H9 (cell line): ENCODE measurements at regions not wholly inside any gene's neighbourhood (a gene's known extent, or its start where the extent isn't known, plus 50 kb on each side); places are given as distances from the start of the nearest gene placed in this dataset.

ENCODE experiments used
- DNase-seq: peaks from one replicate; pipeline ENCODE4 v3.0.0-alpha.2; 2017
- H2AFZ ChIP-seq: one replicate; pipeline ENCODE4 v1.6.1; 2013; ENCODE audit warnings: mild to moderate bottlenecking, low read length, control low read depth, moderate library complexity
- H2AK5ac ChIP-seq: 2 replicates; pipeline ENCODE4 v1.6.1; 2013; ENCODE audit warnings: low read length, control low read depth, mixed read lengths; ENCODE audit not compliant: insufficient read length
- H2BK120ac ChIP-seq: one replicate; pipeline ENCODE4 v1.6.1; 2013; ENCODE audit warnings: low read depth, mild to moderate bottlenecking, low read length, control low read depth, inconsistent platforms; ENCODE audit not compliant: poor library complexity, severe bottlenecking
- H2BK12ac ChIP-seq: 2 replicates; pipeline ENCODE4 v1.6.1; 2013; ENCODE audit warnings: low read length, control low read depth, mixed read lengths, low read depth; ENCODE audit not compliant: insufficient read length
- H2BK15ac ChIP-seq: 2 replicates; pipeline ENCODE4 v1.6.1; 2013; ENCODE audit warnings: low read depth, low read length, control low read depth
- H2BK20ac ChIP-seq: one replicate; pipeline ENCODE4 v1.6.1; 2013; ENCODE audit warnings: low read depth, mild to moderate bottlenecking, low read length, control low read depth, inconsistent platforms; ENCODE audit not compliant: poor library complexity, severe bottlenecking
- H2BK5ac ChIP-seq: 2 replicates; pipeline ENCODE4 v1.6.1; 2013; ENCODE audit warnings: low read length, control low read depth, mixed read lengths; ENCODE audit not compliant: insufficient read length
- H3K14ac ChIP-seq: 2 replicates; pipeline ENCODE4 v1.6.1; 2013; ENCODE audit warnings: low read length, control low read depth; ENCODE audit not compliant: insufficient read depth
- H3K18ac ChIP-seq: 2 replicates; pipeline ENCODE4 v1.6.1; 2013; ENCODE audit warnings: low read depth, mild to moderate bottlenecking, mixed read lengths, low read length, control low read depth; ENCODE audit not compliant: insufficient read length
- H3K23ac ChIP-seq: 2 replicates; pipeline ENCODE4 v1.6.1; 2013; ENCODE audit warnings: low read length, control low read depth, mixed read lengths, low read depth; ENCODE audit not compliant: insufficient read length
- H3K23me2 ChIP-seq: 2 replicates; pipeline ENCODE4 v1.6.1; 2013; ENCODE audit warnings: low read depth, mild to moderate bottlenecking, mixed read lengths, low read length, control low read depth; ENCODE audit not compliant: insufficient read length, poor library complexity, severe bottlenecking
- H3K27ac ChIP-seq: 2 replicates; pipeline ENCODE4 v1.5.1; 2013; ENCODE audit warnings: low read length, control low read depth, mixed read lengths, low read depth; ENCODE audit not compliant: insufficient read length
- H3K27me3 ChIP-seq: 2 replicates; pipeline ENCODE4 v1.6.1; 2013; ENCODE audit warnings: low read length, control low read depth, inconsistent platforms; ENCODE audit not compliant: insufficient read depth
- H3K4ac ChIP-seq: 2 replicates; pipeline ENCODE4 v1.6.1; 2013; ENCODE audit warnings: low read depth, mild to moderate bottlenecking, control low read depth, inconsistent platforms, low read length, moderate library complexity
- H3K4me1 ChIP-seq: 2 replicates; pipeline ENCODE4 v1.6.1; 2013; ENCODE audit warnings: low read length, control low read depth, inconsistent platforms; ENCODE audit not compliant: insufficient read depth
- H3K4me2 ChIP-seq: 2 replicates; pipeline ENCODE4 v1.6.1; 2013; ENCODE audit warnings: low read length, control low read depth, mixed read lengths; ENCODE audit not compliant: insufficient read length, insufficient read depth
- H3K56ac ChIP-seq: 2 replicates; pipeline ENCODE4 v1.6.1; 2013; ENCODE audit warnings: low read depth, mild to moderate bottlenecking, mixed read lengths, low read length, control low read depth; ENCODE audit not compliant: insufficient read length
- H3K79me1 ChIP-seq: 2 replicates; pipeline ENCODE4 v1.6.1; 2013; ENCODE audit warnings: low read depth, mild to moderate bottlenecking, moderate library complexity, low read length, control low read depth, inconsistent platforms; ENCODE audit not compliant: insufficient read depth, poor library complexity, severe bottlenecking
- H3K79me2 ChIP-seq: 2 replicates; pipeline ENCODE4 v1.6.1; 2013; ENCODE audit warnings: low read length, control low read depth, inconsistent platforms; ENCODE audit not compliant: insufficient read depth
- H3K9ac ChIP-seq: 2 replicates; pipeline ENCODE4 v1.6.1; 2013; ENCODE audit warnings: low read length, control low read depth, mixed read lengths; ENCODE audit not compliant: insufficient read length; ENCODE audit errors: extremely low read depth
- H3K9me3 ChIP-seq: one replicate; pipeline ENCODE4 v1.6.1; 2013; ENCODE audit warnings: low read depth, low read length, inconsistent platforms; ENCODE audit not compliant: control insufficient read depth
- H3T11ph ChIP-seq: one replicate; pipeline ENCODE4 v1.6.1; 2013; ENCODE audit warnings: mild to moderate bottlenecking, low read length, control low read depth, inconsistent platforms
- H4K20me1 ChIP-seq: one replicate; pipeline ENCODE4 v1.6.1; 2013; ENCODE audit not compliant: control insufficient read depth, insufficient read length, insufficient read depth
- H4K5ac ChIP-seq: 2 replicates; pipeline ENCODE4 v1.6.1; 2013; ENCODE audit warnings: low read depth, mild to moderate bottlenecking, mixed read lengths, low read length, control low read depth; ENCODE audit not compliant: insufficient read length
- H4K8ac ChIP-seq: replicated peaks from 2 replicates; pipeline ENCODE4 v1.6.1; 2013; ENCODE audit warnings: low read length, control low read depth, mixed read lengths, low read depth; ENCODE audit not compliant: insufficient read length
- H4K91ac ChIP-seq: 2 replicates; pipeline ENCODE4 v1.6.1; 2013; ENCODE audit warnings: low read depth, mild to moderate bottlenecking, moderate library complexity, mixed read lengths, low read length, control low read depth; ENCODE audit not compliant: insufficient read length
- H3K27ac Mint-ChIP-seq, 3 experiments: 2 replicates in 2 of 3; 3 replicates in 1 of 3; pipeline ENCODE4 v1.8.0; 2020 to 2021; ENCODE audit warnings: mixed read lengths in 3 of 3, mild to moderate bottlenecking in 1 of 3, moderate library complexity in 1 of 3
- H3K27me3 Mint-ChIP-seq: 2 replicates; pipeline ENCODE4 v1.8.0; 2021; ENCODE audit warnings: low read depth, mild to moderate bottlenecking, moderate library complexity, mixed read lengths
- H3K36me3 Mint-ChIP-seq, 3 experiments: 2 replicates in 2 of 3; 3 replicates in 1 of 3; pipeline ENCODE4 v1.8.0; 2020 to 2021; ENCODE audit warnings: low read depth in 3 of 3, mixed read lengths in 3 of 3; ENCODE audit not compliant: insufficient read depth in 1 of 3
- H3K4me1 Mint-ChIP-seq, 2 experiments: 2 replicates each; pipeline ENCODE4 v1.8.0; 2020; ENCODE audit warnings: mixed read lengths in 2 of 2
- H3K4me3 Mint-ChIP-seq, 2 experiments: 2 replicates in 1 of 2; 3 replicates in 1 of 2; pipeline ENCODE4 v1.8.0; 2020 to 2021; ENCODE audit warnings: mild to moderate bottlenecking in 2 of 2, mixed read lengths in 2 of 2, moderate library complexity in 1 of 2
- H3K9me3 Mint-ChIP-seq, 2 experiments: 2 replicates in 1 of 2; 3 replicates in 1 of 2; pipeline ENCODE4 v1.8.0; 2020; ENCODE audit warnings: mild to moderate bottlenecking in 2 of 2, mixed read lengths in 2 of 2, moderate library complexity in 1 of 2
- CTCF ChIP-seq: fragments of 200-600 bp; sonication (generic); conservative IDR thresholded peaks from 3 replicates; pipeline ENCODE4 v1.8.0; 2021; ENCODE audit warnings: antibody characterized with exemption, mild to moderate bottlenecking
- WGBS: extraction: QIAGEN DNeasy Blood & Tissue Kit; methylation state at CpG from one replicate; pipeline ENCODE4 v1.1.7; 2013; ENCODE audit warnings: missing lambda C conversion rate, low lambda C conversion rate, mixed read lengths; ENCODE audit not compliant: insufficient read length; ENCODE audit errors: extremely low coverage; 5-methylcytosine and 5-hydroxymethylcytosine counted together

- H2BK20ac ChIP-seq = no peak overlapping the region
- H3K27me3 ChIP-seq = no peaks in the 10 kb centered on the region
- Mint-ChIP-seq H3K27ac (no peak overlapping the region; a peak in 1 of 7 replicates), H3K36me3 (peaks cover 3 to 14% (median 10%) of the 10 kb centered on the region in 3 experiments; a peak in 5 of 7 replicates), H3K27me3 (peaks cover 8% of the 10 kb centered on the region), H3K9me3 (peaks cover 8% of the 10 kb centered on the region in 2 experiments), H3K4me1 (peaks cover 24 to 45% of the 10 kb centered on the region in 2 experiments), H3K4me3 (no peak overlapping the region)
- no peak overlapping the region for H2BK12ac ChIP-seq
- no peak overlapping the region for H2AFZ ChIP-seq
- no peak for TF ChIP-seq CTCF
- no peak overlapping the region for H4K5ac ChIP-seq
- H3K23me2 ChIP-seq = no peaks in the 10 kb centered on the region
- H3K79me1 ChIP-seq = no peaks in the 10 kb centered on the region
- no peak for DNase-seq
- H3K4ac ChIP-seq = no peak overlapping the region
- H4K20me1 ChIP-seq = no peaks in the 10 kb centered on the region
- no peak overlapping the region for H3K23ac ChIP-seq
- no peak overlapping the region for H3K18ac ChIP-seq
- H2BK15ac ChIP-seq = no peak overlapping the region
- H3K79me2 ChIP-seq = no peaks in the 10 kb centered on the region
- no peak overlapping the region for H3K27ac ChIP-seq
- no peaks in the 10 kb centered on the region for H3K4me1 ChIP-seq
- no peak overlapping the region for H3K4me2 ChIP-seq
- no peak overlapping the region for H4K91ac ChIP-seq
- H2AK5ac ChIP-seq = no peak overlapping the region
- H3T11ph ChIP-seq = no peak overlapping the region
- H3K56ac ChIP-seq = no peak overlapping the region
- no peaks in the 10 kb centered on the region for H3K9me3 ChIP-seq
- H3K14ac ChIP-seq = no peak overlapping the region
- H2BK5ac ChIP-seq = no peak overlapping the region
- WGBS = no CpG with 5 or more reads among the region's 11 CpGs
- H3K9ac ChIP-seq = no peak overlapping the region
- no peak overlapping the region for H4K8ac ChIP-seq
- H2BK120ac ChIP-seq = no peak overlapping the region
Observed at GRCh38 chr11:116360221-116360941, 412.4 kb downstream of the BUD13 start.
